A549 (cell line): ENCODE measurements at regions not wholly inside any gene's neighbourhood (a gene's known extent, or its start where the extent isn't known, plus 50 kb on each side); places are given as distances from the start of the nearest gene placed in this dataset.
"Not testable (repeated sequence)": the region's sequence is repeated elsewhere in the genome, so short reads cannot be mapped to it uniquely, and the experiment has no call there.

Experiments
- EP300 ChIP-seq, 2 experiments: fragments of >200 bp; sonication (Bioruptor Twin); formaldehyde crosslinking; IDR thresholded peaks; 2 replicates in 1 of 2; 3 replicates in 1 of 2; pipeline ENCODE4 v1.6.1; 2016 to 2017
- HMGXB4 ChIP-seq: fragments of 250-450 bp; sonication (Bioruptor Pico); IDR thresholded peaks from 2 replicates; pipeline ENCODE4 v1.5.0; 2021; ENCODE audit warnings: mild to moderate bottlenecking, moderate library complexity, borderline replicate concordance
- REST ChIP-seq: fragments of 200-600 bp; sonication (generic); IDR thresholded peaks from 2 replicates; pipeline ENCODE4 v1.6.1; 2016; ENCODE audit warnings: antibody characterized with exemption, mild to moderate bottlenecking, moderate library complexity

- TF ChIP-seq HMGXB4; EP300 (IDR thresholded peaks at IDR 0.05); REST: not testable (repeated sequence)
These were observed 103.0 kb upstream of the RBFOX1 start for GRCh38 chr16:7229433-7230218.
